T-helper 2 cell treated with Interferon-gamma antibody and Interleukin-4, amounts not matched to agents 5 μg/mL and 100 μg/mL, for 36 hours (primary cell): ENCODE measurements at regions not wholly inside any gene's neighbourhood (a gene's known extent, or its start where the extent isn't known, plus 50 kb on each side); places are given as distances from the start of the nearest gene placed in this dataset.

Source experiments
- DNase-seq: peaks from one replicate; pipeline ENCODE4 v3.0.0; 2021; ENCODE audit warnings: low spot score
- H3K27ac Mint-ChIP-seq: one replicate; pipeline ENCODE4 v1.8.0; 2021; ENCODE audit warnings: mild to moderate bottlenecking, mixed read lengths
- H3K27me3 Mint-ChIP-seq: one replicate; pipeline ENCODE4 v1.8.0; 2021; ENCODE audit warnings: low read depth, mixed read lengths
- H3K36me3 Mint-ChIP-seq: one replicate; pipeline ENCODE4 v1.8.0; 2021; ENCODE audit warnings: low read depth, mixed read lengths
- H3K4me1 Mint-ChIP-seq: one replicate; pipeline ENCODE4 v1.8.0; 2021; ENCODE audit warnings: low read depth, mixed read lengths
- H3K4me3 Mint-ChIP-seq: one replicate; pipeline ENCODE4 v1.8.0; 2022; ENCODE audit warnings: mild to moderate bottlenecking, moderate library complexity, mixed read lengths
- H3K9me3 Mint-ChIP-seq: one replicate; pipeline ENCODE4 v1.8.0; 2021; ENCODE audit warnings: mixed read lengths

DNA sequence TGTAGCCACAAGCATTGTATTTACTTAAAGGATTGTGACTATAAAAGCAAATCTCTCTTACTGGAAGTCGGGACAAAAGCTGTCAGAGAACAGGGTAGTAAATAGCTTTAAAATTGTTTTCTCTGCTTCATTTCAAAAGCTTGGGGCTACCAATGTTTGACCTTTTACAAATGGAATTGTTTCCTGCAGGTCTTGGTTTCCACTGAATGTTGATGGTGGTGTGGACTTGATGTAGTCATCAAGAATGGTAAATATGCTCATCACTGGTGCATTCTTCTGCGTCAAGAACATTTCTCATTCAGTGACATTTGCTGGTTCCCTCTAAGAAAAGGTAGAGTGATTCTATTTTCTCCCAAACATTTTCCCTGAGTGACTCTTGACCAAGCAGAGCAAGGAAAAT is 435.4 kb upstream of the KHDRBS2 start:
- H3K36me3 Mint-ChIP-seq, result no peaks in the 10 kb centered on the region
- DNase-seq, result no peak
- H3K4me3 Mint-ChIP-seq, result no peak overlapping the region
- no peaks in the 10 kb centered on the region for H3K27me3 Mint-ChIP-seq
- H3K27ac Mint-ChIP-seq, result no peak overlapping the region
- no peaks in the 10 kb centered on the region for H3K4me1 Mint-ChIP-seq
- peaks cover 25% of the 10 kb centered on the region for H3K9me3 Mint-ChIP-seq

DNA sequence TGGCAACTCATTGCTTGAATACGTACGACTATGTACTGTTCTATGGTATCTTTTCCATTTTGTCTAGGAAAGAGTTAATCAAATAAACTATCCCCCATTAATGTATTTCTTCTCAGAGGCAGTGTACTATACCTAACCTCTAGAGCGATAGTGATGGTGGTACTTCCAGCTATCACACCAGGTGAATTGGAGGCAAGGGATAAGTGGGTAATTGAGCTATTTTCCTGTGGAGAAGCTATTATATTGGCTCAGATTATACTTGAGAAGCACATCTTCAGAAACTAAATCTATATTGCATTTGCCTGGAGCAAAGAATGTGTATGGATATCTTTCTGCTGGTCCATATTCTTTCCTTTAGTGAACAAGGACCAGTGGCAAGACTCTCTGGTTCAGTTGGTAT is 430.7 kb upstream of the KHDRBS2 start:
- no peaks in the 10 kb centered on the region for H3K27me3 Mint-ChIP-seq
- no peak overlapping the region for H3K27ac Mint-ChIP-seq
- no peak overlapping the region for H3K4me3 Mint-ChIP-seq
- DNase-seq, result no peak
- no peaks in the 10 kb centered on the region for H3K4me1 Mint-ChIP-seq
- no peaks in the 10 kb centered on the region for H3K36me3 Mint-ChIP-seq
- H3K9me3 Mint-ChIP-seq, result peaks cover 31% of the 10 kb centered on the region

DNA sequence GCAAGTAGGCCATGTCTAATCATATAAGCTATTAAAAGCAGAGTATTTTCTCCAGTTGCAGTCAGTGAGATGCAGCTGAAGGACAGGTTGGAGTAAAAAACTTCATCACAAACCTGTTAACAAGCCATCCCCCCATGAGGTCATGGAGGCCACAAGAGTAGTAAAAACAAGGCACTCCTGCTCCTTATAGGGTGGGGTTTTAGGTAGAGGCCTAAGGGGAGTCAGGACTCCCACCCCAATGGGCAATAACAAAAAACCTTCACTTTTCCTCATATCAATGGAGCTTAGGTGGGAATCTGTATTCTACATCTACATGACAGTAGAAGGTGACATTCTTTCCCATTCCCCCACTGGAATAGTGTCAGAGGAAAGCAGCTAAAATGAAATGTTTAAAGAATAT is 428.1 kb upstream of the KHDRBS2 start:
- Mint-ChIP-seq H3K9me3 (peaks cover 37% of the 10 kb centered on the region), H3K4me3 (no peak overlapping the region), H3K4me1 (no peaks in the 10 kb centered on the region), H3K27me3 (no peaks in the 10 kb centered on the region), H3K27ac (no peak overlapping the region), H3K36me3 (no peaks in the 10 kb centered on the region)
- no peak for DNase-seq

DNA sequence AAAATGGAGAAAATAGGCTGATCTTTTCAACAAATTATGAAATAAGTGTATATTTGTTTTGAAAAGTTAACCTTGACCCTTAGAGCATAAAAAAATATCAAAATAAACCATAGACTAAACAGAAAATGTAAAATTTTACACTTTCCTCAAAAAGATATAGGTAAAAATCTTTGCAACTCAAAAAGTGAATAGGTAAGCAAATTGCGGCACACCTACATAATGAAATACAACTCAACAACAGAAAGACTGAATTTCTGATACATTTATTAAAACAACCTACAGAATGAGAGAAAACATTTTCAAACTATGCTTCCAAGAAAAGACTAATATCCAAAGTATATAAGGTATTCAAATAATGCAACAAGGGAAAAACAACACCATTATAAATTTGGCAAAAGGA is 425.7 kb upstream of the KHDRBS2 start:
- Mint-ChIP-seq H3K36me3 (no peaks in the 10 kb centered on the region), H3K9me3 (peaks cover 38% of the 10 kb centered on the region), H3K4me1 (no peaks in the 10 kb centered on the region), H3K27me3 (no peaks in the 10 kb centered on the region), H3K4me3 (no peak overlapping the region), H3K27ac (no peak overlapping the region)
- DNase-seq, result no peak

DNA sequence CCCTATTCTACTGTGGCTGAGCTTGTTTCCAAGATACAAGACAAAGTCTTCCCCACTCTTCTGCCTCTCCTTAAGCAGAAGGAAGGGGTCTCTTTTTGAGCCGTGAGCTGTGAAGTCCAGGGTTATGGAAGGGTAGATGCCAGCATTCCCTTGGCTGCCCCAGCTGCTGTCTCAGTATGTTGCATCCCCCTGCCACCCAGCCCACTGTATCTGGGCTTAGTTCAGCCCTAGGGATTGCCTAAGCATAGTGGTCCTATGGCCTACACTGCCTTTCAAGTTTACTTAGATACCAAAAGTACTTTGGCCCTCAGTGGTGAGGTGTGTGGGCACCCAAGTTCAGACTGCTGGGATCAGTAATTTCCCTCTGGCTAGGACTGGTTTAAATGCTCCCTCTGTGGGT is 421.9 kb upstream of the KHDRBS2 start:
- no peak for DNase-seq
- Mint-ChIP-seq H3K27me3 (no peaks in the 10 kb centered on the region), H3K9me3 (peaks cover 46% of the 10 kb centered on the region), H3K4me1 (no peaks in the 10 kb centered on the region), H3K27ac (no peak overlapping the region), H3K36me3 (no peaks in the 10 kb centered on the region), H3K4me3 (no peak overlapping the region)

DNA sequence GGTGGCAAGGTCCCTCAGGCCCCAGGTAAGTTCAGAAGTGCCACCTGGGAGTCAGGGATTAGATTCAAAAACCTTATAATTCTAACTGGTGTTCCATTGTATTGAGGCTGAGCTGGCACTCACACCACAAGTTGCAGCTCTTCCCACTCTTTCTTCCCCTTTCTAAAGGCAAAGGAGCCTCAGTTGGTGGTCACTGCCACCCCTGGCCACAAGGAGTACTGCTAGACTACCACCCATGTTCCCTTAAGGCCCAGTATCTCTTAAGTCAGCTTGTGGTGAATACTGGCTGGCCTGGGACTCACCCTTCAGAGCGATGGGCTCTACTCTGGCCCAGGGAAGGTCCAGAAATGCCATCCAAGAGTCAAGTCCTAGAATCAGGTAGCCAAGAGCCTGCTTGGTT is 421.1 kb upstream of the KHDRBS2 start:
- H3K36me3 Mint-ChIP-seq, result no peaks in the 10 kb centered on the region
- no peak for DNase-seq
- H3K27ac Mint-ChIP-seq, result no peak overlapping the region
- H3K4me1 Mint-ChIP-seq, result no peaks in the 10 kb centered on the region
- H3K27me3 Mint-ChIP-seq, result no peaks in the 10 kb centered on the region
- H3K4me3 Mint-ChIP-seq, result no peak overlapping the region
- peaks cover 46% of the 10 kb centered on the region for H3K9me3 Mint-ChIP-seq

DNA sequence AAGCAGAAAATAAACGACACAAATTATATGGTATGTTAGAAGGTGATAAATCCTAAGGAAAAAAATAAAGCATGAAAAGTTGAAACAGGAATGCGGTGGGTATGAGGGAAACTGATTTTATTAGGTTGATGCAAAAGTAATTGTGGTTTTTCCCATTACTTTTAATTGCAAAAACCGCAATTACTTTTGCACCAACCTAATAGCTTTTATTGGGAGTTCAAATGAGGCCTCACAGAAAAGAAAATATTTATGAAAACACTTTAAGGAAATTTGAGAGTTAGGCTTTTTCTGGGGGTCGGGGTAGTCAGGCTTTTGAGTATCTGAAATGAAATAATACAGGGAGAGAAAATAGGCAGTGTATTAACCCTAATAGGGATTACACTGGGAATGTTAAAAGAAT is 397.0 kb upstream of the KHDRBS2 start:
- H3K27ac Mint-ChIP-seq, result no peak overlapping the region
- no peak for DNase-seq
- no peaks in the 10 kb centered on the region for H3K36me3 Mint-ChIP-seq
- H3K4me3 Mint-ChIP-seq, result no peak overlapping the region
- peaks cover 53% of the 10 kb centered on the region for H3K9me3 Mint-ChIP-seq
- H3K27me3 Mint-ChIP-seq, result no peaks in the 10 kb centered on the region
- no peaks in the 10 kb centered on the region for H3K4me1 Mint-ChIP-seq

DNA sequence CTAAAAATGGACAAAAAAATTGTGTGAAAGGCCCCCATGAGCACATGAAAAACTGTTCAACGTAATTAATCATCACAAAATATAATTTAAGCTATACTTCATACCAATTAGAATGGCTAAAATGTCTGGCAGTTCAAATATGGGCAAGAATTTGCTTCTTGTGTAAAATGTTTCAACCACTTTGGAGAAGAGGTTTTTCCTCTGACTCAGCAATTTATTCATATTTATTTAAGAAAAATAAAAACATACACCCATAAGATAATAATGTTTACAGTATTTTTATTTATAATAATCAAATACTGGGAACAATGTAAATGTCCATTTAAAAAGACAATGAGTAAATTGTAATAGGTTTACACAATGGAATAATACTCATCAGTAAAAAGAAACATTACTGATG is 395.1 kb upstream of the KHDRBS2 start:
- no peaks in the 10 kb centered on the region for H3K27me3 Mint-ChIP-seq
- no peaks in the 10 kb centered on the region for H3K4me1 Mint-ChIP-seq
- peaks cover 59% of the 10 kb centered on the region for H3K9me3 Mint-ChIP-seq
- no peak overlapping the region for H3K4me3 Mint-ChIP-seq
- H3K27ac Mint-ChIP-seq, result no peak overlapping the region
- DNase-seq, result no peak
- H3K36me3 Mint-ChIP-seq, result no peaks in the 10 kb centered on the region

DNA sequence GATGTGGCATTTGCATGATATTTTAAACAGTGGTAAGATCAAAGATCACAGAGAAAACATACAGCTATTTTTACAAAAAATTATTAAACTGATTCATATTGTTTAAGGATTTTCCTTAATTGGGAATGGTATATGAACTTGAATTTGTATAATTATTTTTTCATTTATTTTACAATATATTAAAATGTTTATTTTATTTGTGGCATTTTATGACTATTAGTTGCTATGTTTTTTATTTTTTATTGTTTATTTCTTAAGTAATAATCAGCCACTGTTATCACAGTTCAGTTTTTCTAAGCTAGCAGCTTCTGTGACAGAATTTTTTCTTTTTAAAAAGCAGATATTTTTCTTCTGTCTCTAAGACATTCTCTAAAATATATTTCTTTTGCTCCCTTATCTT is 387.0 kb upstream of the KHDRBS2 start:
- no peak for DNase-seq
- H3K4me1 Mint-ChIP-seq, result no peaks in the 10 kb centered on the region
- no peaks in the 10 kb centered on the region for H3K36me3 Mint-ChIP-seq
- H3K27me3 Mint-ChIP-seq, result no peaks in the 10 kb centered on the region
- H3K4me3 Mint-ChIP-seq, result no peak overlapping the region
- no peak overlapping the region for H3K27ac Mint-ChIP-seq
- peaks cover 19% of the 10 kb centered on the region for H3K9me3 Mint-ChIP-seq

DNA sequence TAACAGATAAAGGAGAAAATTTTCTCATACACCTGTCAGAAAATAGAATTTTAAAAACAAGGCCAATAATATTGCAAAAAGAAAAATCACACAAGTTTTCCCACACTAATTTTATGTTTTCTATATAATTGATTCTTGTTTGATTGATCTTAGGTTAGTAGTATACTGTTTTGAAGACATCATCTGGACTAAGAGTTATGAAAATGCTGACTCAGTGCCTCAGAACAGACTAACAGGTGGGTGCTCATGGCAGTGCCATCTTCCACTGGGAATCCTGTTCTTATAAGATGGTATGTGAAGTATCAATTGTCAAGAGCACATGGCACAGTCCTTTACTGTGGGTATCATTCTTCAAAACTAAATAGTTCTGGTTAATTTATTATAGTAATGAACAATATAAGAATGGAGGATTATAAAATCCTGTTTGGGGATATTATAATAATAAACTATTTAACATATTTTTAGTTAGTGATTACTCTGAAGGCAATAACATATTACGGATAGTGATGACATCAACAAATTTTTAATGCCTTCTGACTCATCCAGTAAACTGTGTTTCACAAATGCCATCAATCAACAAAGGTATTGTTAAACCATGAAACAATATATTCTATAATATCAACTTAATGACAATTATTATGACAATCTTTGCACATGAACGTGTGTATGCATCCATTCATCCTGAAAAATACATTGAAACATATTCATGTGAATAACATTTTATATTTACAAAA is 384.6 kb upstream of the KHDRBS2 start:
- no peaks in the 10 kb centered on the region for H3K27me3 Mint-ChIP-seq
- no peaks in the 10 kb centered on the region for H3K36me3 Mint-ChIP-seq
- H3K4me1 Mint-ChIP-seq, result no peaks in the 10 kb centered on the region
- peaks cover 14% of the 10 kb centered on the region for H3K9me3 Mint-ChIP-seq
- H3K27ac Mint-ChIP-seq, result no peak overlapping the region
- no peak overlapping the region for H3K4me3 Mint-ChIP-seq
- no peak for DNase-seq

DNA sequence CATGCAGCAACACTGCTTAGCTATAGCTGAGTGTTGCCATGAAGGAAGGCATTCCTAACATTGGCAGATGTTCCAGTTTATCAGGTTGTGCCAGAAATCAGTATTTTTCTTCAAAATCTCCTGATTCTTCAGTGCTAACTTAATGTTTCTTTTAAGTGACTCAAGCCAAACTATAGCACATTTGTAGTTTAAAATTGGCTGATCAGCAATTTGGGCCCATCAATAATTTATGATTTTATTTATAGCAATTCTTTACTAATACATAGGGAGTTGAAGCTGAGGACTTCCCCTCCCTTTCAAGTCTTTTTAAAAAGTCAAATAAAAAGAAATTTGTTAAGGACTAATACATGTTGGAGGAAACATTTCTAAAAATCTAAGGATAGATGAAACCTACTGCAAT is 383.8 kb upstream of the KHDRBS2 start:
- DNase-seq, result no peak
- Mint-ChIP-seq H3K36me3 (no peaks in the 10 kb centered on the region), H3K9me3 (peaks cover 10% of the 10 kb centered on the region), H3K27ac (no peak overlapping the region), H3K4me3 (no peak overlapping the region), H3K4me1 (no peaks in the 10 kb centered on the region), H3K27me3 (no peaks in the 10 kb centered on the region)

DNA sequence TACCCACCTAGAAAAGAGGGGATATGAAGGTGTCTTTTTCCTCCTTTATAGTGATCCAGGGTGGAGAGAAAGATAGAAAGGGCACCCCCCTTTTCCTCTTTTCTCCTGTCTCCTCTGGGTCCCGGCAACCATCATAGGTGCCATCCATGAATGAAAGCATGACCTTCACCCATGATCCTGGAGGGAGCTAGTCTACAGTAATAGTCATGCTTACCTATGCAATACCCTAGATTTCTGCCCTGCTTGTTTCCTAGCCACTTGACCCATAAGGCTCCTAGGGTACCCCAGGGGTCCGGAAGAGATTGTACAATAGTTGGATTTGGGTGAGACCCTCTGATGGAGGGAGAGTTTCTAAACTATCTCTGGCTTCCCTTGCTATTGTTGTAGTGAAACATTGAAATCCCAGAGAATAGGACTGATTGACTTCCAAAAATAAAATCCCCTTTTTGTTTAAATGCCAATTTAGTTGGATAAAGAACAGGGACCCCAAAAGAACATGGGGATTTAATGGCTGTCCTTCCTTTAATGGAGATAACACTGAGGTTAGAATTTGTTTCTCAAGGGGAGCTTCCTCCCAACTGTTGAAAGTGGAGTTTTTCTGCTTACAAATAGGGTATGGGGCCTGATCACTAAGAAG is 366.8 kb upstream of the KHDRBS2 start:
- Mint-ChIP-seq H3K27me3 (no peaks in the 10 kb centered on the region), H3K4me1 (no peaks in the 10 kb centered on the region), H3K4me3 (no peak overlapping the region), H3K27ac (no peak overlapping the region), H3K9me3 (peaks cover 39% of the 10 kb centered on the region), H3K36me3 (no peaks in the 10 kb centered on the region)
- DNase-seq, result no peak

DNA sequence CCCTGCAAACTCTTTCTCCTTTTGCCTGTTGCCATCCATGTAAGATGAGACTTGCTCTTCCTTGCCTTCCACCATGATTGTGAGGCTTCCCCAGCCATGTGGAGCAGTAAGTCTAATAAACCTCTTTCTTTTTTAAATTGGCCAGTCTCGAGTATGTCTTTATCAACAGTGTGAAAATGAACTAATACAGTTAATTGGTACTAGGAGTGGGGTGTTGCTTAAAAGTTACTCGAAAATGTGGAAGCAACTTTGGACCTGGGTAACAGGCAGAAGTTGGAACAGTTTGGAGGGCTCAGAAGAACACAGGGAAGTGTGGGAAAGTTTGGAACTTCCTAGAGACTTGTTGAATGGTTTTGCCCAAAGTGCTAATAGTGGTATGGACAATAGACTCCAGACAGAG is 359.2 kb upstream of the KHDRBS2 start:
- Mint-ChIP-seq H3K4me3 (no peak overlapping the region), H3K36me3 (no peaks in the 10 kb centered on the region), H3K9me3 (peaks cover 77% of the 10 kb centered on the region), H3K27me3 (no peaks in the 10 kb centered on the region), H3K27ac (no peak overlapping the region), H3K4me1 (no peaks in the 10 kb centered on the region)
- DNase-seq, result no peak

DNA sequence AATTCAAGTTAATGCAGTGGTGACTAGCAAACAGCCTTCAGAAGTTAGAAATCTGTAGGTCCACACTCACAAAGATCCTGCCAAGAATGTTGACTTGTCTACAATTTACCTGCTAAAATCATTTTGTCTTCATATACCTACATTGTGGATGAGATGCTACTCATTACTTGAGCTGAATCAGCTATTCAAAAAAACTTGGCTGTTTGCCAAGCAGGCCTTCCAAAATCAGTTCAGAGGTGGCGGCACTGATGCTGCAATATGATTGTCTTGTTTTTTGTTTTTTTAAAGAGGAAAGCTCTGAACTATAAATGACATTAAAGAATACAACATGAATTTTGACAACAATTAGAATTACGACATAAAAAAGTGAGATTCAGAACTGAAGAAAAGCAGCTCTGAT is 354.7 kb upstream of the KHDRBS2 start:
- peaks cover 64% of the 10 kb centered on the region for H3K9me3 Mint-ChIP-seq
- DNase-seq, result no peak
- H3K27ac Mint-ChIP-seq, result no peak overlapping the region
- H3K4me1 Mint-ChIP-seq, result no peaks in the 10 kb centered on the region
- no peaks in the 10 kb centered on the region for H3K36me3 Mint-ChIP-seq
- H3K27me3 Mint-ChIP-seq, result no peaks in the 10 kb centered on the region
- no peak overlapping the region for H3K4me3 Mint-ChIP-seq

DNA sequence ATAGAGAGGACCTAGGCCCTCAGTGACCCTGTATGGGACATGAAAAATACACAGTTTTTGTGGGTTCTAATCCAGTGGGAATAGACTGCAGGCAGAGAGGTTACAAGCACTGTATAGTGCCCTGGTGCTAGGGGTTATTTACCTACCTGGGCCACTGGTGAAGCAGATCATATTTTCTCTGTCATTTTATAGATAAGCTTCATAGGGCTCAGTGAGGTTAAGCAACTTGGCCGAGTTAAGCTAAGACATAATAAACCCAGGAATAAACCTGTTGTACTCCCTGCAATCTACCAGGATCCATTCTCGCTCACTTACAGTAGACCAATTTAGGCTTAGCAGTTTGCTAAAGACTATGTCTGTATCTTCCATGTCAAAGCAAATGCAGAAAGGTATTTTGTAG is 340.6 kb upstream of the KHDRBS2 start:
- Mint-ChIP-seq H3K9me3 (peaks cover 33% of the 10 kb centered on the region), H3K27me3 (no peaks in the 10 kb centered on the region), H3K4me3 (no peak overlapping the region), H3K36me3 (no peaks in the 10 kb centered on the region), H3K27ac (no peak overlapping the region), H3K4me1 (no peaks in the 10 kb centered on the region)
- DNase-seq, result no peak
